ENCODE measurements at regions not wholly inside any gene's neighbourhood (a gene's known extent, or its start where the extent isn't known, plus 50 kb on each side); places are given as distances from the start of the nearest gene placed in this dataset.

GRCh38 chr20:12433724-12434123 lies 516.0 kb downstream of the BTBD3 start:
- Histone ChIP-seq H3K27me3 (replicated peaks; ENCODE audit: control insufficient read depth, insufficient read depth, low read length) (no peaks in the 10 kb centered on the region), H3K36me3 (ENCODE audit: control insufficient read depth, insufficient read depth, low read length) (no peaks in the 10 kb centered on the region), H3K4me3 (replicated peaks; ENCODE audit: low read depth, low read length) (no peak overlapping the region)
- no peak for DNase-seq (ENCODE audit: extremely low read depth, insufficient read length)
- TF ChIP-seq CTCF (IDR thresholded peaks at IDR 0.05; ENCODE audit: insufficient read depth, low read length, poor library complexity, severe bottlenecking) = no peak

GRCh38 chr20:12434672-12435071 lies 517.0 kb downstream of the BTBD3 start:
- TF ChIP-seq CTCF (IDR thresholded peaks at IDR 0.05; ENCODE audit: insufficient read depth, low read length, poor library complexity, severe bottlenecking) = no peak
- Histone ChIP-seq H3K27me3 (replicated peaks; ENCODE audit: control insufficient read depth, insufficient read depth, low read length) (no peaks in the 10 kb centered on the region), H3K4me3 (replicated peaks; ENCODE audit: low read depth, low read length) (no peak overlapping the region), H3K36me3 (ENCODE audit: control insufficient read depth, insufficient read depth, low read length) (no peaks in the 10 kb centered on the region)
- DNase-seq (ENCODE audit: extremely low read depth, insufficient read length) = no peak

GRCh38 chr20:12435268-12435667 lies 517.6 kb downstream of the BTBD3 start:
- no peaks in the 10 kb centered on the region for H3K27me3 ChIP-seq (replicated peaks; ENCODE audit: control insufficient read depth, insufficient read depth, low read length)
- H3K4me3 ChIP-seq (replicated peaks; ENCODE audit: low read depth, low read length) = no peak overlapping the region
- no peaks in the 10 kb centered on the region for H3K36me3 ChIP-seq (ENCODE audit: control insufficient read depth, insufficient read depth, low read length)
- TF ChIP-seq CTCF (IDR thresholded peaks at IDR 0.05; ENCODE audit: insufficient read depth, low read length, poor library complexity, severe bottlenecking) = no peak
- DNase-seq (ENCODE audit: extremely low read depth, insufficient read length) = no peak

- Histone ChIP-seq H3K36me3 (ENCODE audit: control insufficient read depth, insufficient read depth, low read length) (no peaks in the 10 kb centered on the region), H3K27me3 (replicated peaks; ENCODE audit: control insufficient read depth, insufficient read depth, low read length) (no peaks in the 10 kb centered on the region), H3K4me3 (replicated peaks; ENCODE audit: low read depth, low read length) (no peak overlapping the region)
- no peak for TF ChIP-seq CTCF (IDR thresholded peaks at IDR 0.05; ENCODE audit: insufficient read depth, low read length, poor library complexity, severe bottlenecking)
- DNase-seq (ENCODE audit: extremely low read depth, insufficient read length) = no peak
Measured at GRCh38 chr20:12453711-12454110, 536.0 kb downstream of the BTBD3 start.

- Histone ChIP-seq H3K36me3 (ENCODE audit: control insufficient read depth, insufficient read depth, low read length) (no peaks in the 10 kb centered on the region), H3K4me3 (replicated peaks; ENCODE audit: low read depth, low read length) (no peak overlapping the region), H3K27me3 (replicated peaks; ENCODE audit: control insufficient read depth, insufficient read depth, low read length) (no peaks in the 10 kb centered on the region)
- no peak for DNase-seq (ENCODE audit: extremely low read depth, insufficient read length)
- no peak for TF ChIP-seq CTCF (IDR thresholded peaks at IDR 0.05; ENCODE audit: insufficient read depth, low read length, poor library complexity, severe bottlenecking)
Measured at GRCh38 chr20:12455148-12455547, 537.5 kb downstream of the BTBD3 start.

- Histone ChIP-seq H3K27me3 (replicated peaks; ENCODE audit: control insufficient read depth, insufficient read depth, low read length) (no peaks in the 10 kb centered on the region), H3K4me3 (replicated peaks; ENCODE audit: low read depth, low read length) (no peak overlapping the region), H3K36me3 (ENCODE audit: control insufficient read depth, insufficient read depth, low read length) (no peaks in the 10 kb centered on the region)
- no peak for TF ChIP-seq CTCF (IDR thresholded peaks at IDR 0.05; ENCODE audit: insufficient read depth, low read length, poor library complexity, severe bottlenecking)
- no peak for DNase-seq (ENCODE audit: extremely low read depth, insufficient read length)
Measured at GRCh38 chr20:12458241-12458640, 540.5 kb downstream of the BTBD3 start.

Data from GM06990 (cell line).